ENCODE measurements at regions not wholly inside any gene's neighbourhood (a gene's known extent, or its start where the extent isn't known, plus 50 kb on each side); places are given as distances from the start of the nearest gene placed in this dataset.

DNA sequence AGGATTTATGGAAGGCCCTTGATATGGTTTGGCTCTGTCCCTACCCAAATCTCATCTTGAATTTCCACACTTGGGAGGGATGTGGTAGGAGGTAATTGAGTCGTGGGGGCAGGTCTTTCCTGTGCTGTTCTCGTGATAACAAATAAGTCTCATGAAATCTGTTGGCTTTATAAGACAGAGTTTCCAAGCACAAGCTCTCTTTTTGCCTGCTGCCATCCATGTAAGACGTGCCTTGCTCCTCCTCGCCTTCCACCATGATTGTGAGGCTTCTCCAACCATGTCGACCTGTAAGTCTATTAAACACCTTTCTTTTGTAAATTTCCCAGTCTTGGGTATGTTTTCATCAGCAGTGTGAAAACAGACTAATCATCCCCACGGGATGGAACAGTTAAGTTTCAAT, 557.2 kb upstream of the ISX start:
- no peak overlapping the region for H3K4me2 ChIP-seq (ENCODE audit: low read length)
- peaks cover 6 to 33% of the 10 kb centered on the region in 2 experiments; a peak in 3 of 4 replicates for H3K9me3 ChIP-seq (ENCODE audit: control insufficient read depth in 1 of 2, insufficient read depth in 1 of 2, low read depth in 1 of 2, low read length in 2 of 2)
- ChIA-PET CTCF (no interaction called here), RAD21 (ENCODE audit: low non-redundant PET in 1 of 2, low total read pairs in 2 of 2, uncharacterized antibody in 2 of 2, unreplicated experiment in 2 of 2) (no interaction called here), POLR2A (no interaction called here)
- intact Hi-C loops (cut with micrococcal nuclease): no loop called here
- BruUV-seq (replicated peaks): no TSS peak
- no peaks in the 10 kb centered on the region for H4K20me1 ChIP-seq (ENCODE audit: insufficient read depth)
- TF ChIP-seq, protein P1, sequence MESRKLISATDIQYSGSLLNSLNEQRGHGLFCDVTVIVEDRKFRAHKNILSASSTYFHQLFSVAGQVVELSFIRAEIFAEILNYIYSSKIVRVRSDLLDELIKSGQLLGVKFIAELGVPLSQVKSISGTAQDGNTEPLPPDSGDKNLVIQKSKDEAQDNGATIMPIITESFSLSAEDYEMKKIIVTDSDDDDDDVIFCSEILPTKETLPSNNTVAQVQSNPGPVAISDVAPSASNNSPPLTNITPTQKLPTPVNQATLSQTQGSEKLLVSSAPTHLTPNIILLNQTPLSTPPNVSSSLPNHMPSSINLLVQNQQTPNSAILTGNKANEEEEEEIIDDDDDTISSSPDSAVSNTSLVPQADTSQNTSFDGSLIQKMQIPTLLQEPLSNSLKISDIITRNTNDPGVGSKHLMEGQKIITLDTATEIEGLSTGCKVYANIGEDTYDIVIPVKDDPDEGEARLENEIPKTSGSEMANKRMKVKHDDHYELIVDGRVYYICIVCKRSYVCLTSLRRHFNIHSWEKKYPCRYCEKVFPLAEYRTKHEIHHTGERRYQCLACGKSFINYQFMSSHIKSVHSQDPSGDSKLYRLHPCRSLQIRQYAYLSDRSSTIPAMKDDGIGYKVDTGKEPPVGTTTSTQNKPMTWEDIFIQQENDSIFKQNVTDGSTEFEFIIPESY (IDR thresholded peaks at IDR 0.05; ENCODE audit: extremely low read depth, insufficient replicate concordance, low read length): no peak
- no peak for TF ChIP-seq EGR1 (IDR thresholded peaks at IDR 0.05; ENCODE audit: low read depth)
- no peak for TF ChIP-seq YY1 (IDR thresholded peaks at IDR 0.05; ENCODE audit: extremely low read depth, insufficient replicate concordance, low read depth, low read length)
- TF ChIP-seq SIN3A (IDR thresholded peaks at IDR 0.05; ENCODE audit: low read depth): no peak
- no peak for TF ChIP-seq CEBPB (IDR thresholded peaks at IDR 0.05; ENCODE audit: low read depth)
- TF ChIP-seq EZH2 (IDR thresholded peaks at IDR 0.05): no peak
- TF ChIP-seq JUND (IDR thresholded peaks at IDR 0.05): no peak
- TF ChIP-seq CBX3 (IDR thresholded peaks at IDR 0.05; ENCODE audit: low read depth): no peak
- no peak for TF ChIP-seq RAD21 (IDR thresholded peaks at IDR 0.05; ENCODE audit: low read depth)
- TF ChIP-seq ELF1 (IDR thresholded peaks at IDR 0.05; ENCODE audit: borderline replicate concordance, low read depth): no peak
- no peak for TF ChIP-seq TCF7L2 (IDR thresholded peaks at IDR 0.05; ENCODE audit: borderline replicate concordance, extremely low read depth, insufficient read depth, insufficient read length)
- TF ChIP-seq SP1 (IDR thresholded peaks at IDR 0.05; ENCODE audit: low read depth): no peak
- no peaks in the 10 kb centered on the region for H3K9me2 ChIP-seq (ENCODE audit: insufficient read depth)
- no peak overlapping the region for H3K9ac ChIP-seq (ENCODE audit: low read length)
- H3K36me3 ChIP-seq (ENCODE audit: control insufficient read depth in 1 of 2, insufficient read depth in 2 of 2, low read length in 2 of 2): no peaks in the 10 kb centered on the region
- no peak overlapping the region for H3K4me3 ChIP-seq (replicated peaks in 1 of 2; ENCODE audit: low read depth in 1 of 2, low read length in 2 of 2)
- no peak for DNase-seq (ENCODE audit: low read depth, low spot score)
- H3K4me1 ChIP-seq (ENCODE audit: control insufficient read depth in 1 of 2, insufficient read depth in 2 of 2, low read length in 2 of 2): no peaks in the 10 kb centered on the region
- ATAC-seq: no peak
- no peak overlapping the region for H3K27ac ChIP-seq (ENCODE audit: low read depth, low read length)
- no peaks in the 10 kb centered on the region for H3K79me2 ChIP-seq (ENCODE audit: insufficient read depth, low read length)
- no peak overlapping the region for H2AFZ ChIP-seq (ENCODE audit: low read depth, low read length, poor library complexity, severe bottlenecking)
- H3K27me3 ChIP-seq (ENCODE audit: insufficient read depth, low read length): no peaks in the 10 kb centered on the region
